ENCODE measurements at regions not wholly inside any gene's neighbourhood (a gene's known extent, or its start where the extent isn't known, plus 50 kb on each side); places are given as distances from the start of the nearest gene placed in this dataset.

GRCh38 chr1:90144820-90145219, 149.9 kb downstream of the ZNF326 start:
- TF ChIP-seq CTCF (IDR thresholded peaks at IDR 0.05; ENCODE audit: borderline replicate concordance, extremely low read depth, low read length, poor library complexity, severe bottlenecking) (no peak), EZH2 (IDR thresholded peaks at IDR 0.05; ENCODE audit: borderline replicate concordance, low read depth, low read length, severe bottlenecking) (no peak)

All from DND-41 (cell line).